Keratinocyte (primary cell): ENCODE measurements at regions not wholly inside any gene's neighbourhood (a gene's known extent, or its start where the extent isn't known, plus 50 kb on each side); places are given as distances from the start of the nearest gene placed in this dataset.

Experiments used
- EZH2 ChIP-seq: IDR thresholded peaks from one replicate; pipeline ENCODE4 v1.6.1; 2012; ENCODE audit warnings: inconsistent platforms, mild to moderate bottlenecking, low read length, moderate library complexity
- TF ChIP-seq, protein P1 (sequence below), 3 experiments: IDR thresholded peaks in 1 of 3; conservative IDR thresholded peaks in 1 of 3; optimal IDR thresholded peaks in 1 of 3; 2 replicates in 2 of 3; 3 replicates in 1 of 3; pipeline versions ENCODE3 to v1.5.1; 2011; ENCODE audit warnings: low read length in 3 of 3, mild to moderate bottlenecking in 3 of 3, moderate library complexity in 2 of 3, control low read depth in 1 of 3, inconsistent platforms in 1 of 3; ENCODE audit not compliant: insufficient read depth in 2 of 3; ENCODE audit errors: extremely low read depth in 1 of 3

DNA sequence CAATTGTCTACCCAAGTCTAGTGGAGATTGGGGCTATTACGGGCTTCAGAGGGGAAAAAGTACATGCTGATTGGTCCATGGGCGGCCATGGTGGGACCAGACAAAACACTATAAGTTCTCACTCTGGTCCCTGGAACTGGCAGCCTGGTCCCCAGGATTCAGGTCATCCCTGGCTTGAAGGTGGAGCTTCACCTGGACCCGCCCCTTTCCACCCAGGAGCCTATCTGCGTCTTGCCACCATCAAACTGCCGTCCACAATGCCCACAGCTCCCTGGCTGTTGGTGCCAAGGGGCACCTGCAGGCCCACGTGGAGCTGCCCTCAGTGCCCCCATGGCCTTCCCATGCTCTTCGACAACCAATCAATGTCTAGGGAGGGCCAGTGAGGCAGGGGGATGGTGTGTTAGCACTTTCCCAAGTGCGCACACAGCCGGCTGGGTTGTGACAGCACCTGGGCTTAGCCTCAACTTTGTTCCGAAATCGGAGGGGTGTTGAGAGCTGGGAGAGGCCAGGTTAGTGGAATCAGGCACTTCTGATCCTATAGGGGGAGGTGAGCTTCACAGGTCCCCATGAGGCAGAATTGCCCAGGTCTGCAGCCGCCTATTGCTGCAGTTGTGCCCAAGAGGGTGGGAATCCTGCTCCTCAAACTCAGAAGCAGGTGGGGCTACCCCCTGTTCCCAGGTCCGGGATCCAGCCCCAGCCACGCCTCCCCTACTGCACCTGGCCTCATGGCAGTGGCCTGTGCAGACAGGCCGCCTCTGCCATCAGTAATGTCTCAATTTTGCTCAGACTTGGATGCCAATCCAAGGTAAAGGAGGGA, 1369.4 kb upstream of the PRMT6 start:
- TF ChIP-seq, protein P1, sequence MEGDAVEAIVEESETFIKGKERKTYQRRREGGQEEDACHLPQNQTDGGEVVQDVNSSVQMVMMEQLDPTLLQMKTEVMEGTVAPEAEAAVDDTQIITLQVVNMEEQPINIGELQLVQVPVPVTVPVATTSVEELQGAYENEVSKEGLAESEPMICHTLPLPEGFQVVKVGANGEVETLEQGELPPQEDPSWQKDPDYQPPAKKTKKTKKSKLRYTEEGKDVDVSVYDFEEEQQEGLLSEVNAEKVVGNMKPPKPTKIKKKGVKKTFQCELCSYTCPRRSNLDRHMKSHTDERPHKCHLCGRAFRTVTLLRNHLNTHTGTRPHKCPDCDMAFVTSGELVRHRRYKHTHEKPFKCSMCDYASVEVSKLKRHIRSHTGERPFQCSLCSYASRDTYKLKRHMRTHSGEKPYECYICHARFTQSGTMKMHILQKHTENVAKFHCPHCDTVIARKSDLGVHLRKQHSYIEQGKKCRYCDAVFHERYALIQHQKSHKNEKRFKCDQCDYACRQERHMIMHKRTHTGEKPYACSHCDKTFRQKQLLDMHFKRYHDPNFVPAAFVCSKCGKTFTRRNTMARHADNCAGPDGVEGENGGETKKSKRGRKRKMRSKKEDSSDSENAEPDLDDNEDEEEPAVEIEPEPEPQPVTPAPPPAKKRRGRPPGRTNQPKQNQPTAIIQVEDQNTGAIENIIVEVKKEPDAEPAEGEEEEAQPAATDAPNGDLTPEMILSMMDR (optimal IDR thresholded peaks at IDR 0.05 in 1 of 3, IDR thresholded peaks at IDR 0.05 in 1 of 3, conservative IDR thresholded peaks at IDR 0.05 in 1 of 3; ENCODE audit: extremely low read depth in 1 of 3, insufficient read depth in 2 of 3, low read length in 3 of 3), result no peak
- TF ChIP-seq EZH2, result no peak
